B cell (primary cell): ENCODE measurements at regions not wholly inside any gene's neighbourhood (a gene's known extent, or its start where the extent isn't known, plus 50 kb on each side); places are given as distances from the start of the nearest gene placed in this dataset.

Experiments
- CTCF ChIP-seq: fragments of 200-600 bp; IDR thresholded peaks from one replicate; pipeline ENCODE4 v1.8.0; 2022; ENCODE audit warnings: antibody characterized with exemption, mild to moderate bottlenecking
- EZH2 ChIP-seq: IDR thresholded peaks from 2 replicates; pipeline ENCODE4 v1.6.1; 2012; ENCODE audit warnings: borderline replicate concordance, low read depth, mild to moderate bottlenecking, moderate library complexity, low read length; ENCODE audit not compliant: insufficient read depth, poor library complexity, severe bottlenecking

GRCh38 chr7:97407106-97407505, 289.6 kb downstream of the SDHAF3 start:
- TF ChIP-seq CTCF (no peak), EZH2 (no peak)
